ENCODE measurements at regions not wholly inside any gene's neighbourhood (a gene's known extent, or its start where the extent isn't known, plus 50 kb on each side); places are given as distances from the start of the nearest gene placed in this dataset.
"Not testable (repeated sequence)": the region's sequence is repeated elsewhere in the genome, so short reads cannot be mapped to it uniquely, and the experiment has no call there.

DNA sequence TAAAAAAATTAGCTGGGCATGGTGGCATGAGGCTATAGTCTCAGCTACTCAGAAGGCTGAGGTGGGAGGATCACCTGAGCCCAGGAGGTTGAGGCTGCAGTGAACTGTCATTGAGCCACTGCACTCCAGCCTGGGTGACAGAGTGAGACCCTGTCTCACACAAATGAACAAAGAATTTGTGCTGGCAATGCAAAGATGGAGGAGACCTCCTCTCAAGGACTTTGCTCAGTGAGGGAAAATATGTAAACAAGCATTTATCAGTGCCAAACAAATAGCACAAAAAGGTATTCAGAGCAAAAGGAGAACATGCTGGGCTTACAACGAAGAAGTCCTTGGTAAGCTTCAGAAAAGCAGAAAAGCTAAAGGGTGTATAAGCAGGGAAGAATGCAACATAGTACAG lies 113.1 kb upstream of the UMPS start:
- DNase-seq, result no peak

DNA sequence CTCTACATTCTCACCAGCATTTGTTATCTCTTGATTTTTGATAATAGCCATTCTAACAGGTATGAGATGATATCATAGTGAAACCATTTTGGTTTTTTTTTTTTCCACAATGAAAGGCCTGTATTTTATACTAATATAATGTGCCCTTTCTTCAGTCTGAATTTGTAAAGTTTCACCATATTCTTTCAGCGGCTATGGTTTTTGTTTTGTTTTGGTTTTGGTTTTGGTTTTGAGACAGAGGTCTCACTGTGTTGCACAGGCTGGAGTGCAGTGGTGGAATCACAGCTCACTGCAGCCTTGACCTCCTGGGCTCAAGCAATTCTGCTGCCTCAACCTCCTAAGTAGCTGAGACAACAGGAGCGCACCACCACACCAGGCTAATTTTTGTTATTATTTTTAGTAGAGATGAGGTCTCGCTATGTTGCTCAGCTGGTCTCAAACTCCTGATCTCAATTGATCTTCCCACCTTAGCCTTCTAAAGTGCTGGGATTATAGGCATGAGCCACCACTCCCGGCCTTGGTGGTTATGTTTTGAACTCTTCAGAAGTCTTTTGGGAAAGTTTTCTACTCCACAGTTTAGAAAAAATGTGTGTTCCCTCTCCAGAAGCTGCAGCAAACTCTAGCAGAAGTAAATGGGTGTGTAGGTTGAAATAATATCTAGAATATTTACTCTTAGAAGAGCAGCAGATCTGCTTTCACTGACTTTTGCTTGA lies 110.2 kb upstream of the UMPS start:
- no peak for DNase-seq

DNA sequence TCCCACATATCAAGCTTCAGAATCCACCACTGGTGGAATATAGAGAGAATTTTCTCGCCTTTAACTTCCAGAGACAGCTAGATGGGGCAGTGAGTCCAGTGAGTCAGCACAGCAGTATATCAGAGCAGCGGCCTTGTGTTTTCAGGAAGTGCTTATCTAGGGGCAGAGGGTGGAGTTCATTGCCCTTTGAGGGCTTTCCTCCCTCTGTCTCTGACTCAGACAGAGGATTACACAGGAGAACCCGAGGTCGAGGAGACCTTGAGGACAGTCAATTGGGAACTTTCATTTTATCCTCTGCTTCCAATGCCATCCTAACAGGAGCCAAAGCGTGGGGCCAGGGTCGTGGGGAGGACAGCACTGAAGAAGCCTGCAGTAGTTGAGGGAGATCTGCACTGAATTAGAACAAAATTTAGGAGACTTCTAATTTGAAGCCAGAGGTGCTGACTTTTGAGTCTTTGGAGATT lies 109.6 kb upstream of the UMPS start:
- DNase-seq, result peak; percentile 31 to 33

DNA sequence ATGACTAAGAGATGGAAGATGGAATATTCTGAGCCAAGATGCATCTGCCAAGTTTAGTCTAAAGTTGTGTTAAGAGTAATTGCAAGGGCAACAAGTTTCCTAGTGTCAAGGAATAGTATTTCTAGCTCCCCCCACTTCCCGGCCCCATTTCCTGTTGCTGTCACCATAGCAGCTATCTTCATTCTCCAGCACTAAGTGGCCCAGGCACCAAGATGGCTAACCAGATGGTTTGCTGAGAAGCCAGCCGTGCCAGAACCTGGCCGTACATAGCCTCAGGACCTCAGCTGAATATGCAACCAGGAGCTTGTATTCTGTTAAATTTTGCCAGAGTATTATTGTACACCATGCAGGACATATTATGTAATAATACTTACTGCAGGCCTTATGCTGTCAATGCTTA lies 108.8 kb upstream of the UMPS start:
- DNase-seq, result no peak

DNA sequence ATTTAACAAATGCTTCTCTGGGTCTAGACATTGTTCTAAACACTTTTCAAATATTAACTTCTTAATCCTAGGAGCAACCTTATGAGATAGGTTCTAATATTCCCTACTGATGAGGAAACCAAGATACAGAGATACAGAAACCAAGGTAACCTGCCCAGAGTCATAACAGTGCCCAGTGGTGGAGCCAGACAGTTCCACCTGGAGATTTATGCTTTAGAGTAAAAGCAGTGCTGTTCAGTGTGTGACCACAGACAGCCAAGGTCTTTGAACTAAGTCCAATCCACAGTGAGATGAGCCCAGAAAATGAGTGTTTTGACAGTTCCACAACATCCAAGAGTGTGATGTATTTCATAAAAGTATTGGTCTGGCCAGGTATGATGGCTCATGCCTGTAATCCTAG lies 105.2 kb upstream of the UMPS start:
- DNase-seq, result no peak

DNA sequence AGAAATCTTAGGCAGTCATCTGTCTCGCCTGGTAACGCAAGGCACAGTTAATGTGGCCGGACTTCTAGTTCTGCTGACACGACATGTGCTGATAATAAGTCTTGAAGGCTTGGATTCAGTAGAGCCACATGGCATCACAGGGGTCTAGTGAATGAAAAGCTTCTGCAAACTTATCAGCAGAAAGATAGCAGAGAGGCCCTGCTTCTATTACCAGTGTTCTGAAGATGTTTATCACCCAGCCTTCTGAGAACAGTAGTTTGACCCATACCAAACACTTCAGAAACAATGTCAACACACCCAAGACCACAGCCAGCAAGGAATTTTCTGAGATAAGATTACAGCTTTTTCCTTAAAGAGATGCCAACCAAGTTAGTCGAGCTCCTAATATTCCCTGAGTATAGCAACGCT lies 102.7 kb upstream of the UMPS start:
- DNase-seq, result no peak

DNA sequence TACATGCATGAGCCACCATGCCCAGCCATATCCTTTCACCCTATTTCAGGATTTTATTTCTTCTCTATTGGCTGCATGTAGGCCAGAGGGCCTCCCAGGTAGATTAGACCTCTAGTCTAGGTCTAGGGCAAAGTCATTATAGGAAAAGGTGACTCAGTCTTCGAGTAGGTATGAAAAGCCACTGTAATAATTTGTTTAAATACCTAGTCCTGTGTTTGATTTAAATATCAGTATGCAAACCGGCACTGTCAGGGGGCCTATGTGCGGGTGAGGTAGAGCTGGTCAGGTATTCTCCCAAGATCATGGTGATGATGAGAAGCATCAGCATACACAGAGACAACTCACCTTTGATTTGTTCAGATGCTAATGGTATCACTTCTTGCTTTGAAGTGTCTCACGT lies 101.4 kb upstream of the UMPS start:
- no peak for DNase-seq

DNA sequence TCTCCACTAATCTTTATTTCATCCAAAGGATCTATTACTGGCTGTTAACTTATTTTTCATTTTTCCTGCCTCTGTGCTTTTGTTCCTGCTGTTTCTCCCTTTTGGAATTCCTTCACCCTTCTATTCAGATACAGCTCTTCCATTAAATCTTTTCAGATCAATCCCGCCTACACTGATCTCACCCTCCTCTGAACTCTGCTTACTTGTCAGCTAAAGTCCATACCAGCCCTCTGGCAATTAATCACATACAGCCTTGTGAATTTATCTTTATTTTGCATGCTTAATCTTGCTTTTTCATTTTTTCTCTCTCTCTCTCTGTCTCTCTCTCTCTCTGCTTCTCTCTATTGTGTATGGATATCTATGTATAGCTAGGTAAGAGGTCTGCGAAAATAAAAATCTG lies 100.8 kb upstream of the UMPS start:
- DNase-seq, result no peak

DNA sequence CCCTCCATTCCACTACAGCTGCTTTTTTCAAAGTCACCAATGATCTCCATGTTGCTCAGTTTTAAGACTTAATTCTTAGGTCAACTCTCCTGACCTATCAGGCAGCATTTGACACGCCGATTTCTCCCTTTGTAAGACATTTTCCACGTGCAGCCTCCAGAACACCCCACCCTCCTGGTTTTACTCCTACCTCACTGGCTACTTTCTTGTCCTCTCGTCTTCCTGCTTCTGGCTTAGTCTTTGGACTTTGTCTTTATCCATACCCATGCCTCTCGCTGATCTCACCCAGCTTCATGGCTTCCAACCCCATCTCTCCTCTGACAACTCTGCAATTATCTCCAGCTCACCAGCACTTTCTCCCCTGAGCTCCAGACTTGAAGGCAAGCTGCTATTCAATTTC lies 99.3 kb upstream of the UMPS start:
- no peak for DNase-seq

DNA sequence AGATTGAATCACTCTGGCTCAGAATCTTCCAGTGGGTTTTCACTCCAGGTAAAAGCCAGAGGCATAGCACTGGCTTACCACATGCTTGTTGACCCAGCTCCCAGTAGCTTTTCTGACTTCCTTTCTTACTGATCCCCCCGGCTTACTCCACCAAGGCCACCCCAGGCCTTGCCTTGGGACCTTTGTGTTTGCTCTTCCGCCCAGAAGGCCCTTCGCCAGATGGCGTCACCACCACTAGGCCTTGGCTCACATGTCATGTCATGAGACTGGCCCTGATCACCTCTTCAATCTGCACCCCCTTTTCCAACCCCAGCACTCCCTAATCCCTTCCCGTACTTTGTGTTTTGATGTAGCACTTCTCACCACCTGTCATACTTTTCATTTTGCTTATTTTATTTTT lies 98.5 kb upstream of the UMPS start:
- no peak for DNase-seq

DNA sequence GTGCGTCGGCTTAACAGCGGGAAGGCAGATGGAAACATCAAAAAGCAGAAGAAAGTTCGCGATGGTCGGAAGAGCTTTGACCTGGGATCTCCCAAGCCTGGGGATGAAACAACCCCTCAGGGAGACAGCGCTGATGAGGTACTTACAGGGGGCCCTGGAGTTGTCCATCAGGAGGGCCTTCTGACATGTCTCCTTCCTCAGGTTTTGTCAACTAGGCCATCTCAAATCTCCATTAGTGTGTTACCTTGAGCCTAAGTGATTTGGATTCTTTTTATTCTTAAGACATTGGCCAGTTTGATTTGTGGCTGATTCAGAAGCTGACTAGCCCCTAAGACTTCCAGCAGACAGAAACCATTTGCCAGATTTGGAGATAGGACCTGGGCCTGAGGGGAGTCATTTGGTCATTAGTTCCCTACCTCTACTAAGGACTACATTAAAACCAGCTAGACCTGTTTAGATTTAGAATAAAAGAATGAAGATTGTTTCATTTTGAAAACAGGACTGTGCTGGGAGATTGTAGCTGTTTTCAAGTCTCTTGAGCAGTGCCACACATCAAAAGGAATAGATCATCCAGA lies 97.6 kb upstream of the UMPS start:
- no peak for DNase-seq

DNA sequence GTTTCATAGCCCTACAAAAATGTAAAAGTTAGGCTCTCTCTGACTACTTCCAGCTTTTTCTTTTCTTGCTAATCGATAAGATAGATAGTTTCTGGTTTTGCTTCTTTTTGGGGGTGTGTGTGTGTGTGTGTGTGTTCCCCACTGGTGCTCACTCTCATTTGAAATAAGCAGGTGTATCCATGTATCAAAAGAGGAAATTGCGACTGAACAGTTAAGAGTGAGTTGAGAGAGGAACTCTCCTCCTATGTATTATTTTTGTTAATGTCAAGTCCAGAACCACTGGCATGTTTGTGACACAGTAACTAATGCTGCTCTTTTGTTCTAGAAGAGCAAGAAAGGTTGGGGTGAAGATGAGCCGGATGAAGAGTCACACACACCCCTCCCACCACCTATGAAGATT lies 96.7 kb upstream of the UMPS start:
- no peak for DNase-seq

DNA sequence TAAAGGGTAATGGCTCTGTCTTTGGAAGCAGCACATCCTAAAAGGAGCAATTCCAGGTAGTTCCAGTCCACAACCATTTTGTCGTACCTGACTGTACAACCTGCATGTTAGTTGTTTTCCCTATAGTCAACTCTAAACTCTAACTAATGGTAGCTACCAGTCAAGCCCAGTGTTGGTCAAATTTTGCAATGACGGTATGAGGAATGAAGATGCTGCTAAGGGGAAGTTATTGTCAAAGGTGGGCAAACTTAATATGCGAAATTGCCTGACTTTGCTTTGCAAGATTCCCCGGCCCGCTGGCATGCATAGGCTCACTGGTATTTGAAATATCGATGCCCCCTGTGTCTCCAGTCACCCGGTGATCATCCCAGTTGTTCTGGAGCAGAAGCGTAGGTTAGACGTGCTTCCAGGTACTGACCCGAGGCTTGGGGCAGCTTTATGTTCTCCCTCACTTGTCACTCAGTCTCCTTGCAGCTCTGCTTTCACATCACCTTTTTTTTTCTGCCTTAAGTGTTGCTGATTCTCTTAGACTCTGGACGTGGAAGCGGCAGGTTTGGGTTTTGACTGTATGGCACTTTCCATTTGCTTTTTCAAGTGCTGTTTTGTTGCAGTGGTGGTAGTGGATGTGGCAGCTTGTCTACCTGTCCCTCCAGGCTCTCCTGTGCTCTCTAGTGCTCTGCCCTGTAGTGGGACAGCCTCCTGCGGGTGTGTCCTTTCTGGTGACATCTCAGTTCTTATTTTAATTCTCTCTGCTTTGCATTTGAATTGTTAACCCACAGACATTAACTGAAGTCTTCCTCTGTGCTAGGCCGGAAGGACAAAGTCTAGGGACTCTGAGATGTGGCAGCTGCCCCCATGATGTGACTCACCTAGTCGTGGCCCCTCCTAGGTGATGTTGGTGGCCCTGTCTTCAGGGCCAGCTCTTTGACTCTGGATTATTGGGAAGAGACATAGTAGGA lies 95.8 kb upstream of the UMPS start:
- no peak for DNase-seq

DNA sequence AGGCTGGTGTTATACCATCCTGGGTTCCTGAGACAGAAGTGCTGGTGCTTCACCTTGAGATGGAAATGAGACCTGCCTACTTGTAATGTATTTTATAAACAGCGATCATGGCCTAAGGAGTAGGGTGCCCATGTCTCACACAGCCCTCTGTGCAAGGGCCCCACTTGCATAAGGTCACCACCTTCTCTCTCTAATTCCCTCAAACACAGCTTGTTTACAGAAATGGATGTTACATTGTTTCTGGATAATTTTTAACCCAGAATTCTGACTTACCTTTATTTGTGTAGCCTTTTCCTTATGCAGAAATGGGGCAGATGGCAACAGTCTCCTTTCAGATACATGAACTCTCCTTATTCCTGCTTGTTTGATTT lies 95.1 kb upstream of the UMPS start:
- DNase-seq, result no peak

DNA sequence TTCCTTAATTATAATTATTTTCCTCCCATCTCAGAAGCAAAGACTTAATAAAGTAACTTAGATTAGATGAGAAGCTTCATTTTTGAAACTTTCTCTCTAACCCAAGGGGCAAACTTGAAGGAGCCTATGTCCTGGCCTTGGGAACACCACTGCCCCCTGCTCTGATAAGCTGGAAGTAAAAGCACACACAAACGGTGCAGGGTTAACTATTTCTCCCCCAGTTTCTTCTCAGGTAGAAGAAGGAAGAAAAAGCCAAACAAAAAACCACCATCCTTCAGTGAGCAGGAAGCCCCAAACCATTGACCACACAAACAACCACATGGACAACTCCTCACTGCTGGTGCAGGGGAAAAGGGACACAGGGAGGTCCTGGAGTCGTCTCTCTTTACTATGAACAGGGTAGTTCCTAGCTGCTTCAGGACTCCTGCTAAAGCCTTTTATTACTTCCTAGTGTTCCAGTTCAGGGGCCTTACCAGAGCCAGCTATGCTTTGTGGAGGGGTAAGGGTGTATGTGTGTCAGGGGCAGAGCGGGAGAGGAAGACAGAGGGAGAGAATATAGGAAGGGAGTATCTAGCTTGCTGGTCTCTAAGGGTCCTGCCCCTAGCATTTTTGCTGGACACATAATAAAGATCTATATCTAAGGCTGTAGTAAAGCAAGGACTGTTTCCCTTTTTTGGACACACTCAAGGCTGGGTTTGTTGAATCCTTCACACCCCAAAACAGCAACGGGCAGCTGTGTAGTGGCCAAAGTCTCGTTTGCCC lies 94.0 kb upstream of the UMPS start:
- no peak for DNase-seq

DNA sequence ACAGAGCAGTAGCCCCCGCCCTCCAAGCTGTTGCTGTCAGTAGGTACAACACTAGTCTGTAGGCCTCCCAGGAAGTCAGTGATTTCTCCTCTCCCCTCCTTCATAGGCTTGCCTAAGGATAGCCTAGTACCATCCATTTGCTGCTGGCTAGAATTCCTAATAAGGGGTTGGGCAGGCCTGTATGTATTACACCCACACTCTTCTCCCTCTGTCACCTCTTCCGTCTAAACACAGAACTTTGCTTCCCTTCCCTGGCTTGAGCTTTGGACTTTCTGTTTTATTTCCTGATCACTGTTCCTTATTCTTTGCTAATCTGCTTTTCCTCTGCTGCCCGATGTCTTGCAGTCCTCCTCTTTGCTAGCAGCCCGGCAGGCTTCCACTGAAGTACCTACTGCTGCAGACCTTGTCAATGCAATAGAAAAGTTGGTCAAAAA lies 93.4 kb upstream of the UMPS start:
- no peak for DNase-seq

DNA sequence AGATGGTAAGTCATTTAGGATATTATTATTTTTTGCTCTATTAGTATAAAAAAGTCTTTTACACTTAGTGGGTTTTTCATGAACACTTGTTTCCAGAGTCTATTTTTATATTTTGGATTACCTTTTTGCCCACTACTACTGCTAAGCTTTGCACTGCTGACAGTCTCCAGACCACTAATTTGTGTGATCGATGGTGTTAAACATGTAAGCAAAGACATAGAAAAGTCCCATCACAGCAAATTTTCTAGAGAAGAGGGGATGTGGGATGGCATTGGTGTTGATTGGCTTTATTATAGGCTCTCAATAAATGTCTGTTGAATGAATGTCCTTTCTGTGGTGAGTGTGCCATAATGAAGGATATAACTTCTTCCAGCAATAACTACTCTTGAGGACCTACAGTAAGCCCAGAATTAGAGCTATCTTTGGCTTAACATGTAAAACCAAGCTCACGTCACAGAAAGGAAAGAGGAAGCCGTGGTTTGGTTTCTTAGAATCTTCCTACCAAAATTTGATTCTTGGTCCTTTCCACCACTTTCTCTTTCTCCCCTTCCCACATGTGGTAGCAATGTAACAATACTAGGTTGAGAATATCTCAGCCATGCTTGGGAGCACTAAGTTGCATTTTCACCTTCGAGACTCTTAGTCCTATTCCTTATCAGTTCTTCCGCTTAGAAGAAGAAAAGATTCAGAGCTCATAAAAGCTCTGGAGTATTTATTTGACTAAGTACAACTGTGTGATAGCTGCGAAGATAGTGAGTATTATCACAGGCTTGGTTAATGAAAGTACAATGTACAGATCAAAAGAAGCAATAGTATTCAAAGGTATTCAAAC lies 90.6 kb upstream of the UMPS start:
- no peak for DNase-seq

DNA sequence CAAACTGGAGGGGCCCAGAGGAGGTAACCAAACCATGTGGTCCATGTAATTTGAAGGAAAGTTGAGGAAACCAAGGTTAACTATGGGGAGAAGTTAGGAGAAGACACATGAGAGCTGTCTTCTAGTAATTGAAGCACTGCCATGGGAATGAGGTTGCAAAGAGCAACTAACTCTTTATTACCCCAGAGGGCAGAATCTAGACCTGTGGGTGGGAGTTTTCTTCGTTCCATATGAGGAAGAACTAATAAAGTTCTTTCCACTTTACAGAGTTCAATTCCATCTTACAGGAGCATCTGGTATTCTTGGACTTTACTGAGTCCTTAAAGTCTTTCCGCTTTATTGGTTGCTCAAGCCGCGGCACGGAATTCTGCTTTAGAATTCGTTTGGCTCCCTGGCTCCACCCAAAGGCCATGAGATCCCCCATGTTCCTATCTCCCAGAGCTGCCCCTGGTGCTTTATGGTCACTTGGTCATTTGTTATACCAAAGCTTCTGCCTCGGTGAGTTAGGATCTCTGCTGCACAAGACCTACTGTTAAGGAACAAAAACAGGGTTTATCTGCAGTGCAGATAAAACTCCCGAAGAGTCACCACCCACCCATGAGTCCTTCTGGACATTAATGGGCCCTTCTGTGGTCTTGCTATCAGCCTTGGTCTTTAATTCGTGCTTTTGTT lies 89.5 kb upstream of the UMPS start:
- no peak for DNase-seq

DNA sequence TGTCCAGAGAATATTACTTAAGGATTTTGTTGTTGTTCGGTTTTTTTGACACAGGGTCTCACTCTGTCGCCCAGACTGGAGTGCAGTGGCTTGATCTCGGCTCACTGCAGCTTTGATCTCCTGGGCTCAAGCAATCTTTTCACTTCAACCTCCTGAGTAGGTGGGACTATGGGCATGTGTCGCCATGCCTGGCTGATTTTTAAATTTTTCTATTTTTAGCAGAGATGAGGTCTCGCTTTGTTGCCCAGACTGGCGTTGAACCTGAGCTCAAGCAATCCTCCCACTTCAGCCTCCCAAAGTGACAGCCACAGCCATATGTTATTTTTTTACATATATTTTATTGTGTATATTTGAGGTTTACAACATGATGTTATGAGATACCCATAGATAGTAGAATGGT lies 86.8 kb upstream of the UMPS start:
- DNase-seq, result no peak

DNA sequence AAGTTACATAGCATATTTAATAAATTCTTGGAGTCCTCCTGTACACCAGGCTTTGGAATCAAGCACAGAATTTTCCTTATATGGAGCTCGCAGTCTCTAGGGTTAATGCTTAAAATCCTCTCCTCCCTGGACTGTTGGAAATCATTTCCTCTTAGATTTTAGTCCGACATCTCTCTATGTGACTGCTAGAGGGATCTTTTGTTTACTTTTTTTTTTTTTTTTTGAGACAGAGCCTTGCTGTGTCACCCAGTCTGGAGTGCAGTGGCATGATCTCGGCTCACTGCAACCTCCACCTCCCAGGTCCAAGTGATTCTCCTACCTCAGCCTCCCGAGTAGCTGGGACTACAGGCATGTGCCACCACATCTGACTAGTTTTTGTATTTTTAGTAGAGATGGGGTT lies 84.1 kb upstream of the UMPS start:
- not testable (repeated sequence) for DNase-seq

DNA sequence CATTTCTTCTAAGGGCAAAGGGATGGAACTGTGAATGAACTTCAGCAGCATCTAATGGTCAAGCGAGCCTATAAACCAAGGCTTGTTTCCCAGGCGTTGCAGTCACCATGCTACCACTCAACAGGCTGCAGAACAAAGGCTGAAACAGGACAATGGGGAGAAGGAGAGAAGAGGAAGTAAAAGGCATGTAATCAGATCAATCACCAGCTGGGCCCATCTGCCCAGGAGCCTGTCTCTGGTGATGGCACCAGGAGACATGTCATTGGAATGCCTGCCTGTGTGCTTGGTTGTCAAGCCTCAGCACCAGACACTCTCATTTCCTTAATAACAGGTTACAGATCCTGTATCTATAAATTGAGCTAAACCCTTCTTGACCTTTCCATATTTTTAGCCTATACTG lies 81.7 kb upstream of the UMPS start:
- DNase-seq, result no peak

DNA sequence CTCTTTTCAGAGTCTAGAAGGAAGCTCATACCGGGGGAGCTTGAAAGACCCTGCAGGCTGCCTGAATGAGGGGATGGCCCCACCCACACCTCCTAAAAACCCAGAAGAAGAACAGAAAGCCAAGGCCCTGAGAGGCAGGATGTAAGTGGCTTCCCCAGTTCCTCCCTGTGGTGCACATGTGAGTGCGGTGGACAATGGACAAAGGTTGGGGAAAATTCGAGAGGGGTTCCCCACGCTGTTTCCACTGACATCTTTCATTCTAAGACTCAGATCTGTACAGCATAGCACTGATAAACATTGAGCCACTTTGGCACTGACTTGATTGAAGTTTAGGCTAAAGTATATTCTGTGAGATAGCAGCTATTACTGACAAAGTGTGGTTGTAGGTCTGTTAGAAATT lies 79.5 kb upstream of the UMPS start:
- peak in 1 of 2 experiments; percentile 27 for DNase-seq
